SK-N-SH treated with all-trans-retinoic acid at 6 μM for 48 hours (cell line): ENCODE measurements at regions not wholly inside any gene's neighbourhood (a gene's known extent, or its start where the extent isn't known, plus 50 kb on each side); places are given as distances from the start of the nearest gene placed in this dataset.

Experiments used
- ATAC-seq: fragments of 200-7000 bp; cut with Tn5 transposase; 3 replicates; pipeline ENCODE4 v1.9.1; 2020; ENCODE audit warnings: mild to moderate bottlenecking, moderate library complexity
- ARNTL ChIP-seq: fragments of 450-650 bp; formaldehyde crosslinking; IDR thresholded peaks from 2 replicates; pipeline ENCODE4 v1.5.0; 2020; ENCODE audit warnings: low read depth, mild to moderate bottlenecking, moderate library complexity, borderline replicate concordance
- BACH2 ChIP-seq: fragments of 250-450 bp; sonication (Bioruptor Pico); IDR thresholded peaks from 2 replicates; pipeline ENCODE4 v1.9.0; 2021; ENCODE audit warnings: mild to moderate bottlenecking, borderline replicate concordance
- CREB5 ChIP-seq: fragments of 250-450 bp; sonication (Bioruptor Pico); IDR thresholded peaks from 2 replicates; pipeline ENCODE4 v1.5.1; 2020; ENCODE audit warnings: low read depth, mild to moderate bottlenecking, moderate library complexity
- CSDC2 ChIP-seq: fragments of 250-450 bp; sonication (Bioruptor Pico); IDR thresholded peaks from 2 replicates; pipeline ENCODE4 v1.5.0; 2020; ENCODE audit warnings: mild to moderate bottlenecking, moderate library complexity
- CSRNP3 ChIP-seq: fragments of 250-450 bp; sonication (Bioruptor Pico); IDR thresholded peaks from 2 replicates; pipeline ENCODE4 v1.5.1; 2021; ENCODE audit warnings: mild to moderate bottlenecking, moderate library complexity
- ESRRG ChIP-seq: fragments of 250-450 bp; sonication (Bioruptor Pico); IDR thresholded peaks from 2 replicates; pipeline ENCODE4 v1.6.1; 2021; ENCODE audit warnings: mild to moderate bottlenecking
- GLIS3 ChIP-seq: fragments of 250-450 bp; sonication (Bioruptor Pico); IDR thresholded peaks from 2 replicates; pipeline ENCODE4 v1.5.0; 2020; ENCODE audit warnings: mild to moderate bottlenecking, moderate library complexity
- ISL1 ChIP-seq: fragments of 250-450 bp; sonication (Bioruptor Pico); IDR thresholded peaks from 2 replicates; pipeline ENCODE4 v2.1.2; 2022; ENCODE audit warnings: mild to moderate bottlenecking, moderate library complexity
- OSR1 ChIP-seq: fragments of 250-450 bp; sonication (Bioruptor Pico); IDR thresholded peaks from 2 replicates; pipeline ENCODE4 v1.8.0; 2022; ENCODE audit warnings: moderate library complexity, mild to moderate bottlenecking, inconsistent platforms
- POU6F1 ChIP-seq: fragments of 250-450 bp; sonication (Bioruptor Pico); IDR thresholded peaks from 2 replicates; pipeline ENCODE4 v1.8.0; 2021; ENCODE audit warnings: low read depth, mild to moderate bottlenecking, moderate library complexity, borderline replicate concordance
- PPARA ChIP-seq: fragments of 250-450 bp; sonication (Bioruptor Pico); IDR thresholded peaks from 2 replicates; pipeline ENCODE4 v1.5.0; 2020; ENCODE audit warnings: mild to moderate bottlenecking, borderline replicate concordance
- RARB ChIP-seq: fragments of 250-450 bp; sonication (Bioruptor Pico); IDR thresholded peaks from 2 replicates; pipeline ENCODE4 v1.8.0; 2021; ENCODE audit warnings: mild to moderate bottlenecking, moderate library complexity
- SNAI2 ChIP-seq: fragments of 250-450 bp; sonication (Bioruptor Pico); IDR thresholded peaks from 2 replicates; pipeline ENCODE4 v1.5.0; 2020; ENCODE audit warnings: mild to moderate bottlenecking, moderate library complexity
- TCF4 ChIP-seq: fragments of 250-450 bp; sonication (Bioruptor Pico); IDR thresholded peaks from 2 replicates; pipeline ENCODE4 v1.8.0; 2021; ENCODE audit warnings: mild to moderate bottlenecking, moderate library complexity, borderline replicate concordance
- TOX ChIP-seq: fragments of 250-450 bp; sonication (Bioruptor Pico); IDR thresholded peaks from 2 replicates; pipeline ENCODE4 v1.8.0; 2021; ENCODE audit warnings: mild to moderate bottlenecking, moderate library complexity, borderline replicate concordance
- TSHZ2 ChIP-seq: fragments of 250-450 bp; sonication (Bioruptor Pico); IDR thresholded peaks from 2 replicates; pipeline ENCODE4 v1.5.0; 2020; ENCODE audit warnings: mild to moderate bottlenecking, moderate library complexity
- ZFP3 ChIP-seq: fragments of 250-450 bp; sonication (Bioruptor Pico); IDR thresholded peaks from 2 replicates; pipeline ENCODE4 v1.5.0; 2020; ENCODE audit warnings: mild to moderate bottlenecking, moderate library complexity
- ZFP30 ChIP-seq: fragments of 450-650 bp; formaldehyde crosslinking; IDR thresholded peaks from 2 replicates; pipeline ENCODE4 v1.5.0; 2022; ENCODE audit warnings: mild to moderate bottlenecking, moderate library complexity
- ZNF565 ChIP-seq: fragments of 450-650 bp; formaldehyde crosslinking; conservative IDR thresholded peaks from 2 replicates; pipeline ENCODE4 v1.5.0; 2020; ENCODE audit warnings: low read depth, mild to moderate bottlenecking, moderate library complexity
- ZNF70 ChIP-seq: fragments of 450-650 bp; formaldehyde crosslinking; IDR thresholded peaks from 2 replicates; pipeline ENCODE4 v1.5.0; 2020; ENCODE audit warnings: mild to moderate bottlenecking, moderate library complexity
- ZNF8 ChIP-seq: fragments of 450-650 bp; formaldehyde crosslinking; IDR thresholded peaks from 2 replicates; pipeline ENCODE4 v1.5.0; 2020; ENCODE audit warnings: mild to moderate bottlenecking, moderate library complexity

- no peak for ATAC-seq
- TF ChIP-seq TOX (CRISPR knock-in tag), result no peak
- TF ChIP-seq ESRRG (CRISPR knock-in tag), result no peak
- TF ChIP-seq SNAI2 (CRISPR knock-in tag), result no peak
- no peak for TF ChIP-seq PPARA (CRISPR knock-in tag)
- no peak for TF ChIP-seq ZNF565 (CRISPR knock-in tag)
- no peak for TF ChIP-seq CSDC2 (CRISPR knock-in tag)
- no peak for TF ChIP-seq TSHZ2
- TF ChIP-seq ARNTL, result no peak
- TF ChIP-seq GLIS3 (CRISPR knock-in tag), result no peak
- TF ChIP-seq ZFP30, result no peak
- TF ChIP-seq CSRNP3 (CRISPR knock-in tag), result no peak
- TF ChIP-seq ZFP3, result no peak
- TF ChIP-seq CREB5 (CRISPR knock-in tag), result no peak
- no peak for TF ChIP-seq OSR1 (CRISPR knock-in tag)
- TF ChIP-seq ZNF8 (CRISPR knock-in tag), result no peak
- TF ChIP-seq TCF4 (CRISPR knock-in tag), result no peak
- no peak for TF ChIP-seq ISL1 (CRISPR knock-in tag)
- no peak for TF ChIP-seq BACH2
Measured at GRCh38 chr16:63804126-63804525, 1317.7 kb downstream of the CDH11 start.

- no peak for ATAC-seq
- TF ChIP-seq CSDC2 (CRISPR knock-in tag), result no peak
- no peak for TF ChIP-seq TSHZ2
- TF ChIP-seq ZNF70 (CRISPR knock-in tag), result no peak
- TF ChIP-seq ZFP3, result no peak
- no peak for TF ChIP-seq CSRNP3 (CRISPR knock-in tag)
- no peak for TF ChIP-seq SNAI2 (CRISPR knock-in tag)
- TF ChIP-seq ZFP30, result no peak
- TF ChIP-seq CREB5 (CRISPR knock-in tag), result no peak
- TF ChIP-seq ESRRG (CRISPR knock-in tag), result no peak
- TF ChIP-seq TCF4 (CRISPR knock-in tag), result no peak
- no peak for TF ChIP-seq TOX (CRISPR knock-in tag)
- TF ChIP-seq POU6F1 (CRISPR knock-in tag), result no peak
- no peak for TF ChIP-seq BACH2
- no peak for TF ChIP-seq ZNF565 (CRISPR knock-in tag)
- no peak for TF ChIP-seq OSR1 (CRISPR knock-in tag)
- no peak for TF ChIP-seq ARNTL
- no peak for TF ChIP-seq RARB
- TF ChIP-seq, all 23 proteins: peak for 0
Measured at GRCh38 chr16:63789603-63790002, 1332.3 kb downstream of the CDH11 start.
